ENCODE measurements at regions not wholly inside any gene's neighbourhood (a gene's known extent, or its start where the extent isn't known, plus 50 kb on each side); places are given as distances from the start of the nearest gene placed in this dataset.

GRCh38 chr13:74217811-74218210 is 83.6 kb upstream of the KLF12 start:
- DNase-seq (ENCODE audit: low spot score), result no peak
- no peak overlapping the region for H3K27ac ChIP-seq (ENCODE audit: low read depth)
- no peaks in the 10 kb centered on the region for H3F3A ChIP-seq (replicated peaks; ENCODE audit: low read depth)
- no peak overlapping the region for H3K27ac Mint-ChIP-seq
- no peak for ATAC-seq
- no peaks in the 10 kb centered on the region for H3K27me3 ChIP-seq (ENCODE audit: insufficient read depth)
- no peak overlapping the region for H3K4me3 Mint-ChIP-seq
- H3K4me1 Mint-ChIP-seq, result no peaks in the 10 kb centered on the region
- H3K27me3 Mint-ChIP-seq (ENCODE audit: insufficient read depth, low read depth, poor library complexity), result no peaks in the 10 kb centered on the region
- H3K4me1 ChIP-seq (ENCODE audit: insufficient read depth), result no peaks in the 10 kb centered on the region
- H2AFZ ChIP-seq, result peak overlapping the region; percentile 48; the same call in 1 of the 2 replicates
- no peaks in the 10 kb centered on the region for H3K9me2 ChIP-seq (ENCODE audit: insufficient read depth)
- TF ChIP-seq NANOG (IDR thresholded peaks at IDR 0.05; ENCODE audit: borderline replicate concordance) (no peak), POLR2AphosphoS5 (IDR thresholded peaks at IDR 0.05; ENCODE audit: low read depth) (no peak), ETS1 (IDR thresholded peaks at IDR 0.05) (no peak), ZNF331 (CRISPR knock-in tag; IDR thresholded peaks at IDR 0.05; ENCODE audit: low read depth) (no peak), EZH2 (IDR thresholded peaks at IDR 0.05; ENCODE audit: low read depth, unreplicated experiment) (no peak), ZNF462 (CRISPR knock-in tag; IDR thresholded peaks at IDR 0.05) (no peak), STAT1 (IDR thresholded peaks at IDR 0.05; ENCODE audit: unreplicated experiment) (no peak), CTCF (conservative IDR thresholded peaks at IDR 0.05; ENCODE audit: low read depth in 2 of 2) (no peak), EZH2phosphoT487 (IDR thresholded peaks at IDR 0.05; ENCODE audit: unreplicated experiment) (no peak), JUNB (IDR thresholded peaks at IDR 0.05; ENCODE audit: unreplicated experiment) (no peak)
- H3K36me3 ChIP-seq (ENCODE audit: insufficient read depth), result no peaks in the 10 kb centered on the region
- no peaks in the 10 kb centered on the region for H3K79me2 ChIP-seq (replicated peaks; ENCODE audit: insufficient read depth)
- H3K36me3 Mint-ChIP-seq (ENCODE audit: low read depth), result no peaks in the 10 kb centered on the region
- H4K20me1 ChIP-seq (replicated peaks; ENCODE audit: insufficient read depth), result no peaks in the 10 kb centered on the region
- no peak overlapping the region for H3K4me3 ChIP-seq
- no peaks in the 10 kb centered on the region for H3K9me3 Mint-ChIP-seq
- H3K4me2 ChIP-seq, result no peak overlapping the region
